ENCODE measurements at regions not wholly inside any gene's neighbourhood (a gene's known extent, or its start where the extent isn't known, plus 50 kb on each side); places are given as distances from the start of the nearest gene placed in this dataset.

DNA sequence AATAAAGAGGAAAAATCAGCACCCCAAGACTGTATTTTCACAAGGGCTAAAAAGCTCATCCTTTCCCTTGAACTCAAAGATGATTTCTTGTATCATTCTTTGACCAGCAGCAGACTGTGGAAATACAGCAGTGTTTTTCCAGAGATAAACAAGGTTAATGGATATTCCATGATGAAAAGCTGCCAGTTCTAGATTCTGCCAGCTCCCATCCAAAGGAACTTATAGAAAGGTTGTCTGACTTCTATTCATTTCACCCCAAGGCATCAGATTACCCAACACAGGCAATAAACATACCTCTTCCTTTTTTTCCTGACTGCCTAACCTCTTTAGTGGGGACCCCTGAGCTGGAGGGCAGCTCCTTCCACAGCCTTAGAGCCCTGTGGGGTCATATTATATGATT, 375.8 kb upstream of the THBS1 start:
- Histone ChIP-seq H3K4me1 (no peaks in the 10 kb centered on the region), H3K4me3 (no peak overlapping the region), H3K9me3 (no peaks in the 10 kb centered on the region), H3K27me3 (no peaks in the 10 kb centered on the region), H3K27ac (no peak overlapping the region), H3K36me3 (no peaks in the 10 kb centered on the region)
- intact Hi-C loops (cut with DNase I) = no loop called here
- TF ChIP-seq POLR2AphosphoS5 (IDR thresholded peaks at IDR 0.05; ENCODE audit: insufficient read depth in 1 of 2, low read depth in 1 of 2) = no peak
- no peak for TF ChIP-seq CTCF (IDR thresholded peaks at IDR 0.05)
- no peak for TF ChIP-seq POLR2A (IDR thresholded peaks at IDR 0.05)
- no peak for DNase-seq (ENCODE audit: extremely low spot score in 2 of 2)

GRCh38 chr15:39205506-39206371, 375.1 kb upstream of the THBS1 start:
- Histone ChIP-seq H3K9me3 (no peaks in the 10 kb centered on the region), H3K4me3 (no peak overlapping the region), H3K27ac (no peak overlapping the region), H3K4me1 (no peaks in the 10 kb centered on the region), H3K27me3 (no peaks in the 10 kb centered on the region), H3K36me3 (no peaks in the 10 kb centered on the region)
- intact Hi-C loops (cut with DNase I) = no loop called here
- TF ChIP-seq POLR2AphosphoS5 (IDR thresholded peaks at IDR 0.05; ENCODE audit: insufficient read depth in 1 of 2, low read depth in 1 of 2) (no peak), CTCF (IDR thresholded peaks at IDR 0.05) (no peak), POLR2A (IDR thresholded peaks at IDR 0.05) (no peak)
- no peak for DNase-seq (ENCODE audit: extremely low spot score in 2 of 2)

GRCh38 chr15:39207532-39208115, 373.3 kb upstream of the THBS1 start:
- TF ChIP-seq POLR2AphosphoS5 (IDR thresholded peaks at IDR 0.05; ENCODE audit: insufficient read depth in 1 of 2, low read depth in 1 of 2) (no peak), POLR2A (IDR thresholded peaks at IDR 0.05) (no peak)
- no peaks in the 10 kb centered on the region for H3K9me3 ChIP-seq
- intact Hi-C loops (cut with DNase I) = no loop called here
- H3K27me3 ChIP-seq = no peaks in the 10 kb centered on the region
- no peak for DNase-seq (ENCODE audit: extremely low spot score in 2 of 2)
- no peaks in the 10 kb centered on the region for H3K36me3 ChIP-seq
- no peak overlapping the region for H3K4me3 ChIP-seq
- H3K27ac ChIP-seq = no peak overlapping the region
- H3K4me1 ChIP-seq = no peaks in the 10 kb centered on the region

DNA sequence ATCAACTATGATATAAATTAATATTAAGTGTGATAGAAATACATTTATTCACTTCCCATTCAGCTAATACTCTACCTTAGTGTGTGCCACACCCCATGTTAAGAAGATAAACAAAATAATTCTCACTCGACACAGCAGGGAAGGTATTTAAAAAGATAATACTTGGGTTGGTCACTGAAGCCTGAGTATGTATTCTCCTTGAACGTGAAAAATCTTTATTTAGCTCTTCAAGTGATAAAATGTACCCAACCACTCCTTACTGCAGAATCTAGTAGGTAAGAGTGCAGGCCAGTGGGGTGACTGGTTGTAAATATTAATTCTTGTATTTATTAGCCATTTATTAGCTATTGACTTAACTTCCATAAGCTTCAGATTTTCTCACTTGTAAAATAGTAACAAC, 372.7 kb upstream of the THBS1 start:
- no peak overlapping the region for H3K27ac ChIP-seq
- H3K4me1 ChIP-seq = no peaks in the 10 kb centered on the region
- H3K36me3 ChIP-seq = no peaks in the 10 kb centered on the region
- H3K9me3 ChIP-seq = no peaks in the 10 kb centered on the region
- no peak overlapping the region for H3K4me3 ChIP-seq
- H3K27me3 ChIP-seq = no peaks in the 10 kb centered on the region
- no peak for TF ChIP-seq POLR2A (IDR thresholded peaks at IDR 0.05)
- TF ChIP-seq POLR2AphosphoS5 (IDR thresholded peaks at IDR 0.05; ENCODE audit: insufficient read depth in 1 of 2, low read depth in 1 of 2) = no peak
- no peak for TF ChIP-seq CTCF (IDR thresholded peaks at IDR 0.05)
- no peak for DNase-seq (ENCODE audit: extremely low spot score in 2 of 2)
- intact Hi-C loops (cut with DNase I) = no loop called here

GRCh38 chr15:39209548-39210211, 371.2 kb upstream of the THBS1 start:
- Histone ChIP-seq H3K36me3 (no peaks in the 10 kb centered on the region), H3K9me3 (no peaks in the 10 kb centered on the region), H3K4me3 (no peak overlapping the region), H3K27ac (no peak overlapping the region), H3K27me3 (no peaks in the 10 kb centered on the region), H3K4me1 (no peaks in the 10 kb centered on the region)
- TF ChIP-seq POLR2A (IDR thresholded peaks at IDR 0.05) (no peak), POLR2AphosphoS5 (IDR thresholded peaks at IDR 0.05; ENCODE audit: insufficient read depth in 1 of 2, low read depth in 1 of 2) (no peak), CTCF (IDR thresholded peaks at IDR 0.05) (no peak)
- DNase-seq (ENCODE audit: extremely low spot score in 2 of 2) = no peak
- intact Hi-C loops (cut with DNase I) = no loop called here

All from vagina (tissue), 2 donors.